Activated B cell treated with CpG ODN at 0.5 μM for 24 hours (primary cell): ENCODE measurements at regions not wholly inside any gene's neighbourhood (a gene's known extent, or its start where the extent isn't known, plus 50 kb on each side); places are given as distances from the start of the nearest gene placed in this dataset.

Experiments used
- ATAC-seq: fragments of 200-7000 bp; cut with Tn5 transposase; one replicate; pipeline ENCODE4 v1.10.0; 2021; ENCODE audit warnings: low read depth, mild to moderate bottlenecking, moderate library complexity
- CTCF ChIA-PET: fragments of 350-600 bp; sonication (Branson Sonifier 250); formaldehyde crosslinking; loops from one replicate; lab custom pipeline; 2021; ENCODE audit warnings: antibody characterized with exemption; lab: Charles Lee
- POLR2A ChIA-PET: fragments of 350-600 bp; sonication (Branson Sonifier 250); formaldehyde crosslinking; loops from one replicate; lab custom pipeline; 2021; ENCODE audit warnings: antibody characterized with exemption; lab: Charles Lee
- DNase-seq: peaks from one replicate; pipeline ENCODE4 v3.0.0; 2022
- H3K27ac Mint-ChIP-seq: one replicate; pipeline ENCODE4 v1.8.0; 2020; ENCODE audit warnings: mixed read lengths
- H3K27me3 Mint-ChIP-seq: one replicate; pipeline ENCODE4 v1.8.0; 2021; ENCODE audit warnings: mixed read lengths
- H3K36me3 Mint-ChIP-seq: one replicate; pipeline ENCODE4 v1.8.0; 2021; ENCODE audit warnings: low read depth, mixed read lengths
- H3K4me1 Mint-ChIP-seq: one replicate; pipeline ENCODE4 v1.8.0; 2021; ENCODE audit warnings: mixed read lengths
- H3K4me3 Mint-ChIP-seq: one replicate; pipeline ENCODE4 v1.8.0; 2020; ENCODE audit warnings: mild to moderate bottlenecking, mixed read lengths
- H3K9me3 Mint-ChIP-seq: one replicate; pipeline ENCODE4 v1.8.0; 2020; ENCODE audit warnings: mixed read lengths
- CTCF ChIP-seq: fragments of 200-600 bp; IDR thresholded peaks from one replicate; pipeline ENCODE4 v1.8.0; 2022; ENCODE audit warnings: antibody characterized with exemption, mild to moderate bottlenecking
- intact Hi-C: fragments of 100-400 bp; cut with micrococcal nuclease; formaldehyde crosslinking; loops from one replicate; pipeline ENCODE4 v1.15.1; 2024

GRCh38 chr12:69083689-69084088, 150.7 kb upstream of the CPM start:
- H3K27me3 Mint-ChIP-seq = peaks cover 3% of the 10 kb centered on the region
- H3K36me3 Mint-ChIP-seq = no peaks in the 10 kb centered on the region
- ChIA-PET POLR2A (no interaction called here), CTCF (no interaction called here)
- intact Hi-C loops = no loop called here
- ATAC-seq = no peak
- H3K4me1 Mint-ChIP-seq = no peaks in the 10 kb centered on the region
- no peak for TF ChIP-seq CTCF
- H3K9me3 Mint-ChIP-seq = no peaks in the 10 kb centered on the region
- no peak overlapping the region for H3K27ac Mint-ChIP-seq
- no peak for DNase-seq
- H3K4me3 Mint-ChIP-seq = no peak overlapping the region

GRCh38 chr12:69084816-69085378, 151.9 kb upstream of the CPM start:
- ChIA-PET POLR2A (no interaction called here), CTCF (no interaction called here)
- intact Hi-C loops = no loop called here
- DNase-seq (no peak), ATAC-seq (no peak)
- H3K4me3 Mint-ChIP-seq = no peak overlapping the region
- H3K36me3 Mint-ChIP-seq = no peaks in the 10 kb centered on the region
- peaks cover 3% of the 10 kb centered on the region for H3K27me3 Mint-ChIP-seq
- no peaks in the 10 kb centered on the region for H3K4me1 Mint-ChIP-seq
- no peak overlapping the region for H3K27ac Mint-ChIP-seq
- TF ChIP-seq CTCF = no peak
- H3K9me3 Mint-ChIP-seq = no peaks in the 10 kb centered on the region

- POLR2A ChIA-PET = no interaction called here
- CTCF ChIA-PET = no interaction called here
- Mint-ChIP-seq H3K9me3 (no peaks in the 10 kb centered on the region), H3K27me3 (peaks cover 3% of the 10 kb centered on the region), H3K4me3 (no peak overlapping the region), H3K36me3 (no peaks in the 10 kb centered on the region), H3K27ac (no peak overlapping the region), H3K4me1 (no peaks in the 10 kb centered on the region)
- no peak for TF ChIP-seq CTCF
- no peak for ATAC-seq
- intact Hi-C loops = no loop called here
- DNase-seq = no peak
These were observed 152.9 kb upstream of the CPM start for GRCh38 chr12:69085852-69086251.

GRCh38 chr12:69087986-69088385, 151.4 kb upstream of the CPSF6 start:
- no peak for TF ChIP-seq CTCF
- Mint-ChIP-seq H3K4me1 (no peaks in the 10 kb centered on the region), H3K4me3 (no peak overlapping the region), H3K9me3 (no peaks in the 10 kb centered on the region), H3K27ac (no peak overlapping the region), H3K36me3 (no peaks in the 10 kb centered on the region), H3K27me3 (peaks cover 6% of the 10 kb centered on the region)
- ATAC-seq (no peak), DNase-seq (no peak)
- intact Hi-C loops = no loop called here
- POLR2A ChIA-PET = no interaction called here
- CTCF ChIA-PET = no interaction called here

GRCh38 chr12:69090722-69091121, 148.6 kb upstream of the CPSF6 start:
- Mint-ChIP-seq H3K9me3 (no peaks in the 10 kb centered on the region), H3K27ac (no peak overlapping the region), H3K4me1 (no peaks in the 10 kb centered on the region), H3K36me3 (no peaks in the 10 kb centered on the region), H3K27me3 (peaks cover 8% of the 10 kb centered on the region), H3K4me3 (no peak overlapping the region)
- DNase-seq (no peak), ATAC-seq (no peak)
- intact Hi-C loops = no loop called here
- ChIA-PET CTCF (no interaction called here), POLR2A (no interaction called here)
- no peak for TF ChIP-seq CTCF
